ENCODE measurements at regions not wholly inside any gene's neighbourhood (a gene's known extent, or its start where the extent isn't known, plus 50 kb on each side); places are given as distances from the start of the nearest gene placed in this dataset.

- intact Hi-C loops (cut with micrococcal nuclease; ENCODE audit: unreplicated experiment) (no loop called here), in situ Hi-C loops (cut with HindIII; ENCODE audit: low pct_unique_long_range_greater_than_20kb, low sequenced_read_pairs) (no loop called here)
- ChIA-PET CTCF (no interaction called here), POLR2A (no interaction called here)
- no peak for TF ChIP-seq TCF7L2 (IDR thresholded peaks at IDR 0.05; ENCODE audit: low read depth, low read length)
- TF ChIP-seq SIN3A (IDR thresholded peaks at IDR 0.05; ENCODE audit: borderline replicate concordance, insufficient read depth, low read depth, low read length) = no peak
- TF ChIP-seq CTCF (IDR thresholded peaks at IDR 0.05) = no peak
- H3K27ac ChIP-seq (ENCODE audit: low read length) = no peak overlapping the region
- H3K4me1 ChIP-seq (ENCODE audit: control insufficient read depth, insufficient read depth, low read length) = no peaks in the 10 kb centered on the region
- ATAC-seq = no peak
- H3K9me3 ChIP-seq (ENCODE audit: control insufficient read depth, insufficient read depth, low read depth, low read length) = no peaks in the 10 kb centered on the region
- no peak for DNase-seq (ENCODE audit: low read depth, low spot score)
- H3K4me3 ChIP-seq (ENCODE audit: low read depth in 2 of 2, low read length in 2 of 2) = no peak overlapping the region
- BruUV-seq (replicated peaks) = no TSS peak
- H3K36me3 ChIP-seq (ENCODE audit: control insufficient read depth, insufficient read depth, low read length) = no peaks in the 10 kb centered on the region
- no peaks in the 10 kb centered on the region; the same call in 1 of the 2 replicates for H3K27me3 ChIP-seq (ENCODE audit: control insufficient read depth, insufficient read depth, low read length)
These were observed 190.4 kb downstream of the MIS18A start for GRCh38 chr21:32088471-32088870.

GRCh38 chr21:32087447-32087846 is 191.4 kb downstream of the MIS18A start:
- in situ Hi-C loops (cut with HindIII; ENCODE audit: low pct_unique_long_range_greater_than_20kb, low sequenced_read_pairs) = no loop called here
- no peaks in the 10 kb centered on the region; the same call in 1 of the 2 replicates for H3K27me3 ChIP-seq (ENCODE audit: control insufficient read depth, insufficient read depth, low read length)
- no peaks in the 10 kb centered on the region for H3K36me3 ChIP-seq (ENCODE audit: control insufficient read depth, insufficient read depth, low read length)
- no TSS peak for BruUV-seq (replicated peaks)
- CTCF ChIA-PET = no interaction called here
- H3K4me1 ChIP-seq (ENCODE audit: control insufficient read depth, insufficient read depth, low read length) = no peaks in the 10 kb centered on the region
- POLR2A ChIA-PET = no interaction called here
- no peak overlapping the region for H3K4me3 ChIP-seq (ENCODE audit: low read depth in 2 of 2, low read length in 2 of 2)
- ATAC-seq (no peak), DNase-seq (ENCODE audit: low read depth, low spot score) (no peak)
- no peak for TF ChIP-seq TCF7L2 (IDR thresholded peaks at IDR 0.05; ENCODE audit: low read depth, low read length)
- intact Hi-C loops (cut with micrococcal nuclease; ENCODE audit: unreplicated experiment) = no loop called here
- H3K9me3 ChIP-seq (ENCODE audit: control insufficient read depth, insufficient read depth, low read depth, low read length) = no peaks in the 10 kb centered on the region
- no peak overlapping the region for H3K27ac ChIP-seq (ENCODE audit: low read length)

GRCh38 chr21:32083197-32083596 is 195.7 kb downstream of the MIS18A start:
- no peak for TF ChIP-seq SIN3A (IDR thresholded peaks at IDR 0.05; ENCODE audit: borderline replicate concordance, insufficient read depth, low read depth, low read length)
- no TSS peak for BruUV-seq (replicated peaks)
- ChIA-PET POLR2A (no interaction called here), CTCF (no interaction called here)
- Histone ChIP-seq H3K36me3 (ENCODE audit: control insufficient read depth, insufficient read depth, low read length) (no peaks in the 10 kb centered on the region), H3K9me3 (ENCODE audit: control insufficient read depth, insufficient read depth, low read depth, low read length) (no peaks in the 10 kb centered on the region), H3K4me1 (ENCODE audit: control insufficient read depth, insufficient read depth, low read length) (no peaks in the 10 kb centered on the region), H3K27me3 (ENCODE audit: control insufficient read depth, insufficient read depth, low read length) (peaks cover 2% of the 10 kb centered on the region; the same call in 1 of the 2 replicates), H3K27ac (ENCODE audit: low read length) (no peak overlapping the region), H3K4me3 (ENCODE audit: low read depth in 2 of 2, low read length in 2 of 2) (no peak overlapping the region)
- intact Hi-C loops (cut with micrococcal nuclease; ENCODE audit: unreplicated experiment) (no loop called here), in situ Hi-C loops (cut with HindIII; ENCODE audit: low pct_unique_long_range_greater_than_20kb, low sequenced_read_pairs) (no loop called here)
- ATAC-seq = no peak
- DNase-seq (ENCODE audit: low read depth, low spot score) = no peak

- ChIA-PET POLR2A (interaction anchor here (0.6 kb wide), 1 partner anchor 24 kb away, joined by 3 read pairs; no protein-coding TSS in a partner anchor), CTCF (no interaction called here)
- in situ Hi-C loops (cut with HindIII; ENCODE audit: low pct_unique_long_range_greater_than_20kb, low sequenced_read_pairs) = no loop called here
- H3K27me3 ChIP-seq (ENCODE audit: control insufficient read depth, insufficient read depth, low read length) = peaks cover 2% of the 10 kb centered on the region; the same call in 1 of the 2 replicates
- DNase-seq (ENCODE audit: low read depth, low spot score) = no peak
- no peaks in the 10 kb centered on the region for H3K9me3 ChIP-seq (ENCODE audit: control insufficient read depth, insufficient read depth, low read depth, low read length)
- H3K4me1 ChIP-seq (ENCODE audit: control insufficient read depth, insufficient read depth, low read length) = no peaks in the 10 kb centered on the region
- TF ChIP-seq TCF7L2 (IDR thresholded peaks at IDR 0.05; ENCODE audit: low read depth, low read length) (no peak), POLR2AphosphoS5 (IDR thresholded peaks at IDR 0.05; ENCODE audit: low read depth, low read length) (no peak), REST (IDR thresholded peaks at IDR 0.05; ENCODE audit: insufficient read depth in 1 of 2, low read depth in 2 of 2, low read length in 1 of 2) (no peak), CTCF (IDR thresholded peaks at IDR 0.05) (no peak)
- no peaks in the 10 kb centered on the region for H3K36me3 ChIP-seq (ENCODE audit: control insufficient read depth, insufficient read depth, low read length)
- H3K4me3 ChIP-seq (ENCODE audit: low read depth in 2 of 2, low read length in 2 of 2) = no peak overlapping the region
- no TSS peak for BruUV-seq (replicated peaks)
- intact Hi-C loops (cut with micrococcal nuclease; ENCODE audit: unreplicated experiment) = no loop called here
- no peak overlapping the region for H3K27ac ChIP-seq (ENCODE audit: low read length)
- ATAC-seq = no peak
These were observed 196.4 kb downstream of the MIS18A start for GRCh38 chr21:32082466-32082865.

Data from Panc1 (cell line).